ENCODE measurements at regions not wholly inside any gene's neighbourhood (a gene's known extent, or its start where the extent isn't known, plus 50 kb on each side); places are given as distances from the start of the nearest gene placed in this dataset.

DNA sequence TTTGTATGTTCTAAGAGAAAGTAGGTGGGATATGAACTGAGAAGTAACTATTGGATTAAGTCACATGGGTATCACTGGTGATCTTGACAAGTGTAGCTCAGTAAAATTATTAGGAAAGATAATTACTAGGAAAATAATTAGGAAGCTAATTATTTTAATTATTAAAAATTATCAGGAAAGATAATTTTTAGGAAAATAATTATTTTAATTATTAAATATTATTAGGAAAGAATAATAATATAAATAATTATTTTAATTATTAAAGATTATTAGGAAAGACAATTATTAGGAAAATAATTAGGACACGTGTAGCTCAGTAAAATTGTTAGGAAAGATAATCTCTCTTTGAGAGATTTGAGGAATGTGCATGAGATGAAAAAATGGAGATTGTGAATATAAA is 623.4 kb upstream of the PIK3C3 start:
- Histone ChIP-seq H3K27ac (ENCODE audit: low read length) (no peak overlapping the region), H3K9me3 (ENCODE audit: low read length) (no peaks in the 10 kb centered on the region), H3K4me2 (ENCODE audit: low read length) (no peak overlapping the region), H3K4me3 (ENCODE audit: low read length) (no peak overlapping the region), H2AFZ (ENCODE audit: low read length) (no peak overlapping the region), H3K36me3 (ENCODE audit: low read depth, low read length) (no peaks in the 10 kb centered on the region), H3K9ac (ENCODE audit: low read length) (no peak overlapping the region), H3K27me3 (ENCODE audit: low read length) (no peaks in the 10 kb centered on the region), H3K9me2 (replicated peaks; ENCODE audit: low read length) (no peaks in the 10 kb centered on the region), H3F3A (ENCODE audit: low read length, unreplicated experiment) (no peaks in the 10 kb centered on the region), H3K4me1 (ENCODE audit: insufficient read depth, low read length) (no peaks in the 10 kb centered on the region), H4K20me1 (ENCODE audit: low read length) (no peaks in the 10 kb centered on the region), H3K79me2 (ENCODE audit: low read length) (no peaks in the 10 kb centered on the region)
- TF ChIP-seq EZH2phosphoT487 (IDR thresholded peaks at IDR 0.05; ENCODE audit: borderline replicate concordance, low read length): no peak
- no peak for TF ChIP-seq EZH2 (IDR thresholded peaks at IDR 0.05; ENCODE audit: low read length, unreplicated experiment)
- TF ChIP-seq, protein P1, sequence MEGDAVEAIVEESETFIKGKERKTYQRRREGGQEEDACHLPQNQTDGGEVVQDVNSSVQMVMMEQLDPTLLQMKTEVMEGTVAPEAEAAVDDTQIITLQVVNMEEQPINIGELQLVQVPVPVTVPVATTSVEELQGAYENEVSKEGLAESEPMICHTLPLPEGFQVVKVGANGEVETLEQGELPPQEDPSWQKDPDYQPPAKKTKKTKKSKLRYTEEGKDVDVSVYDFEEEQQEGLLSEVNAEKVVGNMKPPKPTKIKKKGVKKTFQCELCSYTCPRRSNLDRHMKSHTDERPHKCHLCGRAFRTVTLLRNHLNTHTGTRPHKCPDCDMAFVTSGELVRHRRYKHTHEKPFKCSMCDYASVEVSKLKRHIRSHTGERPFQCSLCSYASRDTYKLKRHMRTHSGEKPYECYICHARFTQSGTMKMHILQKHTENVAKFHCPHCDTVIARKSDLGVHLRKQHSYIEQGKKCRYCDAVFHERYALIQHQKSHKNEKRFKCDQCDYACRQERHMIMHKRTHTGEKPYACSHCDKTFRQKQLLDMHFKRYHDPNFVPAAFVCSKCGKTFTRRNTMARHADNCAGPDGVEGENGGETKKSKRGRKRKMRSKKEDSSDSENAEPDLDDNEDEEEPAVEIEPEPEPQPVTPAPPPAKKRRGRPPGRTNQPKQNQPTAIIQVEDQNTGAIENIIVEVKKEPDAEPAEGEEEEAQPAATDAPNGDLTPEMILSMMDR (conservative IDR thresholded peaks at IDR 0.05; ENCODE audit: low read depth, low read length): no peak
- DNase-seq (no peak), ATAC-seq (no peak)
- POLR2A ChIA-PET (ENCODE audit: unreplicated experiment): no interaction called here
- no TSS peak for BruUV-seq (replicated peaks)
- CTCF ChIA-PET: no interaction called here
- intact Hi-C loops (cut with micrococcal nuclease): no loop called here

DNA sequence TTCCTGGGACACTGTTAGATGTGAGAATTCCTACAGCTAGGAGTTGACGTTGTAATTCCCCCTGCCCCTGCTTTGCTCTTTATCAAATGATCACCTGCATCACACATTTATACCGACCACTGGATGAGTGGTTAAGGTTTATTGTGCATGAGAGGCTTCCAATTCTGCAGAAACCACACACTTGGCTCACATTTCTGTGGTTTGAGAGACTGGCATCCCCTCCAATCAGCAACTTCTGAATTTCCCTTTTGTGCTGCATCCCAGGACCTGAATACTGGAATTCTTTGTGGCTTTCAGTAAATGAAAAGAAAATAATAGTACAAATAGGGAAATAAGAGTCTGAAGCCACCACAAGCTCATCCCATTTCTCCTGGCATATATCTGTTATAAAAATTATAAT is 628.7 kb upstream of the PIK3C3 start:
- TF ChIP-seq, protein P1 (conservative IDR thresholded peaks at IDR 0.05; ENCODE audit: low read depth, low read length): no peak
- TF ChIP-seq EZH2 (IDR thresholded peaks at IDR 0.05; ENCODE audit: low read length, unreplicated experiment) (no peak), EZH2phosphoT487 (IDR thresholded peaks at IDR 0.05; ENCODE audit: borderline replicate concordance, low read length) (no peak)
- POLR2A ChIA-PET (ENCODE audit: unreplicated experiment): no interaction called here
- no peak overlapping the region for H3K27ac ChIP-seq (ENCODE audit: low read length)
- DNase-seq: peak; percentile 59
- no peak overlapping the region for H3K4me2 ChIP-seq (ENCODE audit: low read length)
- no peaks in the 10 kb centered on the region for H4K20me1 ChIP-seq (ENCODE audit: low read length)
- peak; percentile 21; the same call in 1 of the 2 replicates for ATAC-seq
- H3K79me2 ChIP-seq (ENCODE audit: low read length): no peaks in the 10 kb centered on the region
- H3K9me2 ChIP-seq (replicated peaks; ENCODE audit: low read length): no peaks in the 10 kb centered on the region
- H3F3A ChIP-seq (ENCODE audit: low read length, unreplicated experiment): peaks cover 4% of the 10 kb centered on the region
- no peaks in the 10 kb centered on the region for H3K27me3 ChIP-seq (ENCODE audit: low read length)
- no peak overlapping the region for H2AFZ ChIP-seq (ENCODE audit: low read length)
- no peak overlapping the region for H3K9ac ChIP-seq (ENCODE audit: low read length)
- no peaks in the 10 kb centered on the region for H3K36me3 ChIP-seq (ENCODE audit: low read depth, low read length)
- H3K4me1 ChIP-seq (ENCODE audit: insufficient read depth, low read length): peaks cover 37% of the 10 kb centered on the region
- no peaks in the 10 kb centered on the region for H3K9me3 ChIP-seq (ENCODE audit: low read length)
- intact Hi-C loops (cut with micrococcal nuclease): no loop called here
- CTCF ChIA-PET: no interaction called here
- H3K4me3 ChIP-seq (ENCODE audit: low read length): no peak overlapping the region
- BruUV-seq (replicated peaks): no TSS peak

DNA sequence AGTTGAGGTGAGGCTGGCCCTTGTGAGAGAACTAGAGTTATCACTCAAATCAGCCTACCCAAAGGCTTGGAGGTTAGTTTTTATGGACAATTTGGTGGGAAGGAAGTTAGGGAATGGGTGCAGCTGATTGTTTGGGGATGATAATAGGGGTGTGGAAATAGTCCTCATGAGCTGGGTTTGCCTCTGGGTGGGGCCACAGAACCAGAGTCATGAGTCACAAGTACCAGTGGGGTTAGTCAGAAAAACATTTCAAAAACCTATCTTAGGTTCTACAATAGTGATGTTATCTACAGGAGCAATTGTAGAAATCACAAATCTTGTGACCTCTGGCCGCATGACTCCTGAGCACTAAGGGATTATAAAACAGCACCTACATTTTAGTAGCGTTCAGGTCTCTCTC is 630.1 kb upstream of the PIK3C3 start:
- peak; percentile 62 for DNase-seq
- Histone ChIP-seq H2AFZ (ENCODE audit: low read length) (no peak overlapping the region), H3K36me3 (ENCODE audit: low read depth, low read length) (no peaks in the 10 kb centered on the region), H3K4me2 (ENCODE audit: low read length) (peak overlapping the region; percentile 51), H3K27ac (ENCODE audit: low read length) (peak overlapping the region; percentile 80), H4K20me1 (ENCODE audit: low read length) (no peaks in the 10 kb centered on the region), H3K4me3 (ENCODE audit: low read length) (no peak overlapping the region), H3F3A (ENCODE audit: low read length, unreplicated experiment) (peaks cover 4% of the 10 kb centered on the region), H3K4me1 (ENCODE audit: insufficient read depth, low read length) (peaks cover 44% of the 10 kb centered on the region), H3K9me2 (replicated peaks; ENCODE audit: low read length) (no peaks in the 10 kb centered on the region), H3K9ac (ENCODE audit: low read length) (no peak overlapping the region), H3K9me3 (ENCODE audit: low read length) (no peaks in the 10 kb centered on the region), H3K79me2 (ENCODE audit: low read length) (no peaks in the 10 kb centered on the region), H3K27me3 (ENCODE audit: low read length) (no peaks in the 10 kb centered on the region)
- CTCF ChIA-PET: interaction anchor here (0.5 kb wide), 1 partner anchor 334 kb away, joined by 7 read pairs; no protein-coding TSS in a partner anchor
- POLR2A ChIA-PET (ENCODE audit: unreplicated experiment): no interaction called here
- intact Hi-C loops (cut with micrococcal nuclease): no loop called here
- BruUV-seq (replicated peaks): no TSS peak
- no peak for TF ChIP-seq EZH2phosphoT487 (IDR thresholded peaks at IDR 0.05; ENCODE audit: borderline replicate concordance, low read length)
- TF ChIP-seq EZH2 (IDR thresholded peaks at IDR 0.05; ENCODE audit: low read length, unreplicated experiment): no peak
- TF ChIP-seq, protein P1 (conservative IDR thresholded peaks at IDR 0.05; ENCODE audit: low read depth, low read length): no peak
- peak; percentile 68 for ATAC-seq
